GM21737 (cell line): ENCODE measurements at regions not wholly inside any gene's neighbourhood (a gene's known extent, or its start where the extent isn't known, plus 50 kb on each side); places are given as distances from the start of the nearest gene placed in this dataset.
"Not testable (repeated sequence)": the region's sequence is repeated elsewhere in the genome, so short reads cannot be mapped to it uniquely, and the experiment has no call there.

Experiments
- ATAC-seq: cut with Tn5 transposase; IDR thresholded peaks from one replicate; pipeline ENCODE4 v1.9.1; 2021; ENCODE audit warnings: mild to moderate bottlenecking, moderate library complexity; ENCODE audit not compliant: unreplicated experiment

GRCh38 chr17:71849783-71850768 lies 270.7 kb upstream of the SOX9 start:
- no peak for ATAC-seq

- ATAC-seq: no peak
These were observed 270.0 kb upstream of the SOX9 start for GRCh38 chr17:71850812-71851211.

GRCh38 chr17:71855010-71855409 lies 265.8 kb upstream of the SOX9 start:
- ATAC-seq: no peak

GRCh38 chr17:71864755-71865154 lies 256.1 kb upstream of the SOX9 start:
- no peak for ATAC-seq

- no peak for ATAC-seq
These were observed 254.7 kb upstream of the SOX9 start for GRCh38 chr17:71866095-71866494.

GRCh38 chr17:71869293-71869692 lies 251.5 kb upstream of the SOX9 start:
- ATAC-seq: no peak

GRCh38 chr17:71869841-71870545 lies 250.8 kb upstream of the SOX9 start:
- ATAC-seq: no peak

GRCh38 chr17:71870546-71870862 lies 250.3 kb upstream of the SOX9 start:
- ATAC-seq: no peak

GRCh38 chr17:71872843-71873485 lies 247.9 kb upstream of the SOX9 start:
- ATAC-seq: no peak

- not testable (repeated sequence) for ATAC-seq
These were observed 246.0 kb upstream of the SOX9 start for GRCh38 chr17:71874773-71875172.

GRCh38 chr17:71878271-71878670 lies 242.5 kb upstream of the SOX9 start:
- no peak for ATAC-seq

- ATAC-seq: no peak
These were observed 241.8 kb upstream of the SOX9 start for GRCh38 chr17:71878998-71879397.

GRCh38 chr17:71881041-71881440 lies 239.8 kb upstream of the SOX9 start:
- ATAC-seq: no peak

- no peak for ATAC-seq
These were observed 239.2 kb upstream of the SOX9 start for GRCh38 chr17:71881581-71881980.

- ATAC-seq: no peak
These were observed 237.6 kb upstream of the SOX9 start for GRCh38 chr17:71883258-71883657.

GRCh38 chr17:71883845-71884244 lies 237.0 kb upstream of the SOX9 start:
- ATAC-seq: no peak

- ATAC-seq: no peak
These were observed 235.2 kb upstream of the SOX9 start for GRCh38 chr17:71885662-71886061.

- ATAC-seq: no peak
These were observed 221.5 kb upstream of the SOX9 start for GRCh38 chr17:71899317-71899716.

- no peak for ATAC-seq
These were observed 220.1 kb upstream of the SOX9 start for GRCh38 chr17:71900621-71901229.

GRCh38 chr17:71902894-71903506 lies 217.8 kb upstream of the SOX9 start:
- no peak for ATAC-seq
